GM21576 (cell line): ENCODE measurements at regions not wholly inside any gene's neighbourhood (a gene's known extent, or its start where the extent isn't known, plus 50 kb on each side); places are given as distances from the start of the nearest gene placed in this dataset.

Source experiments
- ATAC-seq: cut with Tn5 transposase; IDR thresholded peaks from one replicate; pipeline ENCODE4 v1.9.1; 2021; ENCODE audit warnings: mild to moderate bottlenecking, moderate library complexity; ENCODE audit not compliant: unreplicated experiment

GRCh38 chr2:150627526-150627925 is 140.1 kb upstream of the RND3 start:
- no peak for ATAC-seq

- ATAC-seq = no peak
Measured at GRCh38 chr2:150626934-150627411, 139.5 kb upstream of the RND3 start.

- ATAC-seq = no peak
Measured at GRCh38 chr2:150625741-150626140, 138.3 kb upstream of the RND3 start.

DNA sequence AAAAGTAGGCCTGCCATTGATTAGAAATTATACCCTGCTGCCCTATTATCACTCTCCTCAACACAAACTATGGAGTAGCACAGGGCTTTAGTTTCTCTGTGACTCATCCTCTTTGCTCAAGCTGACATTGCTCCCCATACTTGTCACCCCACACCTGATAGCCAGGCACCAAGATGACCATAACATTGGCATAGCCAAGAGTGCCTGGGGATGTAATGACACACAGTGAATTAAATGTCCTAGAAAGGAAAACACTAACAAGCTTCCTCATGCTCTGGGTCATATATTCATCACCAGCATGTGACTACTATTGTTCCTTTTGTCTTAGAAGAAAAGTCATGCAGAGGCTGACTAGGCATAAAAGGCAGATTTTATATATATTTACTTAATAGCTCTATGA is 137.8 kb upstream of the RND3 start:
- no peak for ATAC-seq

- peak; percentile 57 for ATAC-seq
Measured at GRCh38 chr2:150624001-150624401, 136.5 kb upstream of the RND3 start.

DNA sequence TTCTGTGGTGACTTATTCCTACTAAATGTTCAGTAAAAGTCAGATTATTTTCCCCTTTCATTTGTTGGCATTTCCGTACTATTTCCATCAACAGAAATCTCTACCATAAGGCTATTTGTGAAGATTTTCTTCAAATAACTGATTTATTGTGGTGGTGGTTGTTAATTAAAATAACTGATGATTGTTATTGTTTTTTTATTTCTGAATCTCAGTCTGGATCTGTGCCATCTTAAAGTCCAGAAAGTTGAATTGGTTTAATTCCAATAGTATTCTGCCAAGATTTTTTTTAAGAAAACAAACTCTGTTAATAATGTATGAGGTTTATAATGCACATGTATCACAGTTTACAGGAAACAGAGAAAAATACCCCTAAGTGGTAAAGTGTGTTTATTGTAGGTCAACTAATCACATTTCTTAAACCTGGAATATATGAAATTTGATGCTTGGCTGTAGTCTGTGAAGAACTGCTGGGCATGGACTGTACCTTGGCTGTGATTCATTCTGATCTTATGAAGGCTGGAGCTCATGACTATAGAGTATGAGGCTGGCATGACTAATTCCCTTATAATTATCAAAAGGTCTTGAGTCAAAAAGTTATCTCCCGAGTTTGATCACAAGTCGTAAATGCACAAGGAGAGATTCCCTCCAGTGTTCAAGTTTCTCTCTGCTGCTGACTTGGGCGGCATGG is 134.2 kb upstream of the RND3 start:
- ATAC-seq = no peak

GRCh38 chr2:150620855-150621254 is 133.4 kb upstream of the RND3 start:
- ATAC-seq = no peak

DNA sequence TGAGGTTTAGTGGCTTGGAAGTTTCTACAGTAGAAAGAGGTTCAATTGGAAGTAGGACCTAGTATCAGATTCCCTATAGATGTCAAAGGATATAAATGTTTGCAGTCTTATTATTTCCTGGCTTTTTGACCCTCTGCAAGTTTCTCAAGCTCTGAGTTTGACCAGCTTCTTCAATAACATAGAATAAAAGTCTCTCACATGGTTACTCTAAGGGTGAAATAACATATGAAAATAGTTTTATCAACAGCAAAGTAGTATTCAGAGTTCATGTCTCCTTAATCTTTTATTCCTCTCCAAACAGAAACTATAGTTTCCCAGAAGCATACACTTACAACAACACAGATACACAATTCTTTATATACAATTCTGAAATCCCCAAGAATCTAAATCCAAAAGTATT is 132.9 kb upstream of the RND3 start:
- ATAC-seq = no peak

DNA sequence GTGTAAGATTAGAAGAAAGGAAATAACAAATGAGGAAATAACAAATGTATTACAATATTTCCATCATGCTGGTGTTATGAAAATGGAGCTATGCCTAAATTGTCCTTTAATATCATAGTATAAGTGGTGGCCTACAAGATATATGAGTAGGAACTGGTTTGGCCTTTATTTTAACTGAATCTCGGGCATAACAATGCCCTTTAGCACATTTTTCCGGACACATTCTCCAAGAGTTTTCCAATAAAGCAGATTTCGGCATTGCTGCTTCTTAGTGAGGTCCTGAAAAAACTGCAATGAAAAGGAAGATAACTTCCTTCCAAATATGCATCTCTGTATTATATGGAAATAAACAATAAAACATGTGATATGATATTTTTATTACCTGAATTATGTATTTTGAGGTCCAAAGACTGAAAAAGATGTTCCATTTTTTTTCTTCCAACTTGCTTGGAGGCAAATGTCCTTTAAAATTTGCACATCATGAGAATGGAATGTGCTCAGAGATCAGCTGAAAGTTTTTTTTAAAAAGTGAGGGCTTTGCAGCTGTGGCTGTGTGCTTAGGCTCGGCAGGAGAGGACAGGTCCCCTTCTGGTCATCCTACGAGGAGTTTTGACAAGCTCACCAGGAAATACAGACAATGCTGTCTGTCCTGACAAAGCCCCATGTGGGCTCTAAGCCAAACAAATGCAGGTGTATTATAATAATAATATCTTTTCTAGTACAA is 132.3 kb upstream of the RND3 start:
- no peak for ATAC-seq

- ATAC-seq = no peak
Measured at GRCh38 chr2:150618245-150618895, 130.9 kb upstream of the RND3 start.

GRCh38 chr2:150617351-150617978 is 130.0 kb upstream of the RND3 start:
- ATAC-seq = no peak

DNA sequence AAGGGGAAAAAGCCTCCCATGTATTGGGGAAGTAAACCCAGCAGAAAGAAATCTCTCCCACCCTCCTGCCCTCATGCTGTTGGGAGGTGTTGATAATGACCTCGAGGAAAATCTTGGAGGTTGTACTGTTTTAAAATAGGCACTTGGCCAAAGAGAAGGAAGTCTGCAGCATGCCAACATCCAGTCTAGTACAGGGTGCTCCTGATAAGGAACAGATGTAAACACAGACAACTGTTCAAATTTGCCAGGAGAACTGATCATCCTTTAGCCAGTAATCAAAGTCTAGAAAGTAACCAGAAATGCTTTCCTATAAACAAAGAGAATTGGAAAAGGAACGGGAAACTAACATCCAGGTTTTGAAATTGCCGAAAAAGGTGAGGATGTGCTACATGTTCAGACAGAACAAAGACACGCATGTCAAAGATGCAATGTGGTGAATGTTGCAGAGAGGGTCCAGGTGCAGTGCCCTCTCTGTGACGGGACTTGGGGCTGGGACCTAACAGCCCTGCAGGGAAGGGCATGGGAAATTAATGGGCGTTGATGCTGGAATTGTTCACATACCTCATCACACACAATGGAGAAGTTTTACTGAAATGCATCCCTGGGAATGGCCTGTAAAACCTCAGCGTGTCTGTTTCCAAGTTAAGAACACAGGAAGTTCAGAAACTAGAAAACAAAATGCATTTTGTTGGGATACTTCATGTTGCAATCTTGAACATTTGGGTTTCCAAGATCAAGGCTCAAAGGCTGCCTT is 125.7 kb upstream of the RND3 start:
- ATAC-seq = no peak

GRCh38 chr2:150610670-150611279 is 123.3 kb upstream of the RND3 start:
- ATAC-seq = no peak

GRCh38 chr2:150609831-150610582 is 122.5 kb upstream of the RND3 start:
- ATAC-seq = no peak

GRCh38 chr2:150608341-150608740 is 120.9 kb upstream of the RND3 start:
- ATAC-seq = no peak

DNA sequence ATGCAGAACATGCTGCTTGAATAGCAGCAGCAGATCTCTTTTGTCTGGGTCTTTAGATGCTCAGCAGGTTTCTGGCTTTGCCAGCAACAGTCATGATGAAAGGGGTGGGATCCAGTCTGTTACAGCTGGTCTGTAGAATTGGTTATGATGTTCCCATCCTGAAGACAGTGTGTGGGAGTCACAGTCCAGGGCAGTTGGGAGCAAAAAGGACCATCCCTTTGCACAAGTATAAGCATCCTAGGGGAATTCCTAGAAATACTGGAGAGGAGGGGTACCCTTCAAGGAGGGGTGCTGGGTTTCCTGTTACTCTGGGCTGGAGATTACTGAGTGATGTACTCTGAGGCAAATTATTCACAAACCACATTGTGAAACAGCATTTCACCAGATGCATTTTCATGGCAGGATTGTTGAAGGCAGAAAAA is 119.9 kb upstream of the RND3 start:
- no peak for ATAC-seq

DNA sequence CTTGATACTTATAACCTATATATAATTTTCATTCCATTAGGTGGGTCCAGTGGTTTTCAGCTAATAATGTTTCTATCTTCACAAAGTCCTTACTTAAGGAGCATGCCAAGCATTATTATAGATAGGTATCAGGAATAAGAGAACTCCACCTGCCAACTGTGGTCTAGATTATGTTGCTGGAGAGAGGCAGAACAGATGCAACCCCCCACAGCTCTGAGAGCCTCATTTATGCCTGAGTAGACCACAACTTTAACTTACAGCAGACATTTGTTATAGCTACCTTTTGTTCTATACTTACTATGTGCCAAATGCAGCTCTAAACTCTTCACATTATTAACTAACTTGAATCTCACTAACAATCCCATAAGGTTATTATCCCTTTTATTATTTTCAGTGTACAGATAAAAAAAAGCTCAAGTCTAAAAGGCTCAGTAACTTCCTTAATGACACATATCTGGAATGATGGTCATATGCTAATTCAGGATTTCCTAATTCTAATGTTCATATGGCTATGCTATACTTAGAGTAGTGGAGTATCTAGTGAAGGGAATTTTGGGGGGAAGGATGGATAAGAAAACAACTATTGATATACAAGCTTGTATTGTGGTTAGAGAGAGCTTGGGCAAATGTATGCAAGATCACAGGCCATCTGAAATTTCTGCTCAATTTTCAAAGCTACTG is 119.1 kb upstream of the RND3 start:
- no peak for ATAC-seq

DNA sequence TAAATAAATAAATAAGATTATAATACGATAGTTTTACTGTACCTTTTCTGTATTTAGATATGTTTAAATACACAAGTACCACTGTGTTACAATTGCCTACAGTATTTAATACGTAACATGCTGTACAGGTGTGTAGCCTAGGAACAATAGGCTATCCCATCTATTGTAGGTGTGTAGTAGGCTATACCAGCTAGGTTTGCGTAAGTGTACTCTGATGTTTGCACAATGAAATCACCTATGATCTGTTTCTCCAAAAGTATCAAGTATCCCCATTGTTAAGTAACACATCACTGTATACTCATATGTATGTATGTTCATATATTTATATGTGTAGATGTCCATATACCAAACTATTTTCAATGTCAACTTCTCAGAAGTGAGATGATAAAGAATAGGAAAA is 118.2 kb upstream of the RND3 start:
- no peak for ATAC-seq
